Endothelial cell of umbilical vein (primary cell): ENCODE measurements at regions not wholly inside any gene's neighbourhood (a gene's known extent, or its start where the extent isn't known, plus 50 kb on each side); places are given as distances from the start of the nearest gene placed in this dataset.

Source experiments
- BruUV-seq: library from RNA; stranded (reverse); fragments of 400-500 nt; replicated peaks from 2 replicates; lab custom pipeline; 2021; lab: Mats Ljungman, UMichigan
- CTCF ChIA-PET: fragments of 300-600, 350-600 bp; sonication (Branson Sonifier 250); formaldehyde crosslinking; loops from one replicate; lab custom pipeline; 2021; ENCODE audit warnings: antibody characterized with exemption, inconsistent platforms; lab: Charles Lee
- POLR2A ChIA-PET: fragments of 300-600, 350-600 bp; sonication (Branson Sonifier 250); formaldehyde crosslinking; loops from one replicate; lab custom pipeline; 2021; ENCODE audit warnings: antibody characterized with exemption, inconsistent platforms; lab: Charles Lee
- DNase-seq: peaks from one replicate; pipeline ENCODE4 v3.0.0-alpha.2; 2011; ENCODE audit warnings: low read depth, low spot score
- FAIRE-seq: peaks from 2 replicates; lab custom pipeline; 2011; peaks lifted over from hg19 to GRCh38; lab: Jason Lieb, UNC
- H2AFZ ChIP-seq: 2 replicates; pipeline ENCODE4 v1.6.0; 2012; ENCODE audit warnings: low read depth, low read length, control low read depth, inconsistent platforms
- H3K27ac ChIP-seq: 2 replicates; pipeline ENCODE4 v1.5.1; 2011; ENCODE audit warnings: low read depth, mild to moderate bottlenecking, control low read depth, low read length, moderate library complexity; ENCODE audit not compliant: insufficient read depth
- H3K27me3 ChIP-seq, 2 experiments: 2 replicates each; pipeline versions ENCODE4 v1.6.0 to v1.6.1; 2011; ENCODE audit warnings: low read length in 2 of 2, mixed read lengths in 1 of 2; ENCODE audit not compliant: control insufficient read depth in 2 of 2, insufficient read depth in 2 of 2
- H3K36me3 ChIP-seq, 2 experiments: 2 replicates in 1 of 2; 3 replicates in 1 of 2; pipeline ENCODE4 v1.5.1; 2011; ENCODE audit warnings: low read length in 2 of 2, mild to moderate bottlenecking in 1 of 2, moderate library complexity in 1 of 2; ENCODE audit not compliant: control insufficient read depth in 2 of 2, insufficient read depth in 2 of 2; ENCODE audit errors: extremely low read depth in 1 of 2
- H3K4me1 ChIP-seq: 3 replicates; pipeline ENCODE4 v1.5.1; 2011; ENCODE audit warnings: mild to moderate bottlenecking, low read length; ENCODE audit not compliant: control insufficient read depth, insufficient read depth; ENCODE audit errors: extremely low read depth
- H3K4me2 ChIP-seq: 2 replicates; pipeline ENCODE4 v1.6.1; 2011; ENCODE audit warnings: low read length, control low read depth, mixed read lengths; ENCODE audit not compliant: insufficient read depth
- H3K4me3 ChIP-seq, 3 experiments: fragments of 200-600 bp in 1 of 3; sonication (generic), shearing (Covaris generic) in 1 of 3; replicated peaks in 1 of 3; 2 replicates each; pipeline ENCODE4 v1.5.1; 2011 to 2016; ENCODE audit warnings: control low read depth in 3 of 3, low read length in 3 of 3, mild to moderate bottlenecking in 2 of 3, inconsistent platforms in 1 of 3, low read depth in 1 of 3, moderate library complexity in 1 of 3; ENCODE audit not compliant: insufficient read depth in 1 of 3
- H3K79me2 ChIP-seq: 2 replicates; pipeline ENCODE4 v1.6.0; 2012; ENCODE audit warnings: low read length, inconsistent platforms; ENCODE audit not compliant: control insufficient read depth, insufficient read depth
- H3K9ac ChIP-seq: replicated peaks from 2 replicates; pipeline ENCODE3; 2011; ENCODE audit warnings: low read length, control low read depth; ENCODE audit not compliant: insufficient read depth; ENCODE audit errors: extremely low read depth
- H3K9me1 ChIP-seq: replicated peaks from 3 replicates; pipeline ENCODE4 v1.6.0; 2011; ENCODE audit warnings: mild to moderate bottlenecking, low read length; ENCODE audit not compliant: control insufficient read depth, insufficient read depth; ENCODE audit errors: extremely low read depth
- H3K9me3 ChIP-seq: replicated peaks from 2 replicates; pipeline ENCODE4 v1.5.1; 2012; ENCODE audit warnings: low read length, inconsistent platforms; ENCODE audit not compliant: control insufficient read depth, insufficient read depth
- H4K20me1 ChIP-seq: replicated peaks from 2 replicates; pipeline ENCODE3; 2011; ENCODE audit warnings: mild to moderate bottlenecking, low read length; ENCODE audit not compliant: control insufficient read depth, insufficient read depth; ENCODE audit errors: extremely low read depth
- EZH2 ChIP-seq: IDR thresholded peaks from 2 replicates; pipeline ENCODE4 v1.6.1; 2012; ENCODE audit warnings: borderline replicate concordance, low read depth, mild to moderate bottlenecking, moderate library complexity, low read length, inconsistent platforms; ENCODE audit not compliant: severe bottlenecking
- FOS ChIP-seq: IDR thresholded peaks from 2 replicates; pipeline ENCODE4 v1.6.1; 2011; ENCODE audit warnings: mild to moderate bottlenecking, low read length, moderate library complexity, borderline replicate concordance; ENCODE audit not compliant: insufficient read depth
- GATA2 ChIP-seq: IDR thresholded peaks from 2 replicates; pipeline ENCODE4 v1.7.0; 2011; ENCODE audit warnings: low read depth, mild to moderate bottlenecking, moderate library complexity, mixed read lengths, low read length; ENCODE audit not compliant: insufficient read length, insufficient read depth
- JUN ChIP-seq: IDR thresholded peaks from 2 replicates; pipeline ENCODE4 v1.6.1; 2011; ENCODE audit warnings: borderline replicate concordance, low read depth; ENCODE audit not compliant: insufficient read length, insufficient read depth
- MYC ChIP-seq: IDR thresholded peaks from one replicate; pipeline ENCODE4 v1.6.1; 2011; ENCODE audit warnings: mild to moderate bottlenecking, low read depth, low read length
- POLR2A ChIP-seq: IDR thresholded peaks from 2 replicates; pipeline ENCODE4 v1.6.1; 2012; ENCODE audit warnings: low read depth, mild to moderate bottlenecking, control low read depth, low read length
- POLR2AphosphoS5 ChIP-seq: IDR thresholded peaks from 2 replicates; pipeline ENCODE4 v1.6.1; 2012; ENCODE audit warnings: low read depth, mild to moderate bottlenecking, control low read depth, low read length, moderate library complexity; ENCODE audit not compliant: insufficient read depth
- dilution Hi-C: fragments of 300-500 bp; cut with MboI; formaldehyde crosslinking; loops from one replicate; pipeline ENCODE4 v1.15.0; 2019; ENCODE audit warnings: low sequenced_read_pairs; ENCODE audit not compliant: extremely low pct_ligation_motif_present
- intact Hi-C: fragments of 100-400 bp; cut with micrococcal nuclease; formaldehyde crosslinking; loops from one replicate; pipeline ENCODE4 v1.10.0; 2022
- TF ChIP-seq, protein P1 (sequence below), 2 donors: IDR thresholded peaks; 1 replicate in 1 of 2; 2 replicates in 1 of 2; pipeline ENCODE4 v1.5.1; 2011; ENCODE audit warnings: low read length in 2 of 2, mild to moderate bottlenecking in 2 of 2, moderate library complexity in 2 of 2, control low read depth in 1 of 2, inconsistent platforms in 1 of 2, low read depth in 1 of 2; ENCODE audit not compliant: insufficient read depth in 1 of 2; ENCODE audit errors: extremely low read depth in 1 of 2
- TF ChIP-seq, protein P2 (sequence below): IDR thresholded peaks from 2 replicates; pipeline ENCODE4 v1.6.1; 2011; ENCODE audit not compliant: insufficient read depth, insufficient read length

DNA sequence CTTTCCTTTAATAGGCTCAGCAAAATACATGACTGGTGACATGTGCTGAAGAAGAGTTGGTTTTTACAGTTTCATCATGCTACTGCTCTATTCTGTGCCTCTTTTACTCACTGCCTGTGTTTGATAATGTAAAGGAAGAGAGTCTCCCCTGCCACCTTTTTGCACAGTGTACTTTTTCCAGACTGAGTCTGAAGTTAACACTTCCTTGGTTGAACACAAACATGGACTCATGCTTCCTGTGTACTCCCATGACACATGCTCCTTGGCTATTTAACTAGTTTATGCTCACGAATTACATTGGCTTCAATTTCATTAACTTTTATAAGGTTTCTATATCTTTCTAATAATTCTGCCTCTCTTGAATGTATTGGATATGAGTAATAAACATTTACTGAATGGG, 396.1 kb downstream of the VGLL3 start:
- TF ChIP-seq GATA2 (no peak), JUN (no peak), FOS (no peak), EZH2 (no peak), POLR2AphosphoS5 (no peak)
- TF ChIP-seq, protein P1, sequence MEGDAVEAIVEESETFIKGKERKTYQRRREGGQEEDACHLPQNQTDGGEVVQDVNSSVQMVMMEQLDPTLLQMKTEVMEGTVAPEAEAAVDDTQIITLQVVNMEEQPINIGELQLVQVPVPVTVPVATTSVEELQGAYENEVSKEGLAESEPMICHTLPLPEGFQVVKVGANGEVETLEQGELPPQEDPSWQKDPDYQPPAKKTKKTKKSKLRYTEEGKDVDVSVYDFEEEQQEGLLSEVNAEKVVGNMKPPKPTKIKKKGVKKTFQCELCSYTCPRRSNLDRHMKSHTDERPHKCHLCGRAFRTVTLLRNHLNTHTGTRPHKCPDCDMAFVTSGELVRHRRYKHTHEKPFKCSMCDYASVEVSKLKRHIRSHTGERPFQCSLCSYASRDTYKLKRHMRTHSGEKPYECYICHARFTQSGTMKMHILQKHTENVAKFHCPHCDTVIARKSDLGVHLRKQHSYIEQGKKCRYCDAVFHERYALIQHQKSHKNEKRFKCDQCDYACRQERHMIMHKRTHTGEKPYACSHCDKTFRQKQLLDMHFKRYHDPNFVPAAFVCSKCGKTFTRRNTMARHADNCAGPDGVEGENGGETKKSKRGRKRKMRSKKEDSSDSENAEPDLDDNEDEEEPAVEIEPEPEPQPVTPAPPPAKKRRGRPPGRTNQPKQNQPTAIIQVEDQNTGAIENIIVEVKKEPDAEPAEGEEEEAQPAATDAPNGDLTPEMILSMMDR (IDR thresholded peaks at IDR 0.05; ENCODE audit: extremely low read depth in 1 of 2, insufficient read depth in 1 of 2, low read depth in 1 of 2, low read length in 2 of 2), result no peak
- FAIRE-seq (no peak), DNase-seq (no peak)
- no peaks in the 10 kb centered on the region for H3K9me1 ChIP-seq
- H3K79me2 ChIP-seq, result no peaks in the 10 kb centered on the region
- H3K4me2 ChIP-seq, result no peak overlapping the region
- H3K27me3 ChIP-seq, result no peaks in the 10 kb centered on the region
- H3K27ac ChIP-seq, result no peak overlapping the region
- no TSS peak for BruUV-seq
- H2AFZ ChIP-seq, result no peak overlapping the region
- dilution Hi-C loops (no loop called here), intact Hi-C loops (no loop called here)
- no peaks in the 10 kb centered on the region for H3K36me3 ChIP-seq
- no peak overlapping the region for H3K4me3 ChIP-seq
- ChIA-PET CTCF (no interaction called here), POLR2A (no interaction called here)
- no peaks in the 10 kb centered on the region for H4K20me1 ChIP-seq
- H3K9me3 ChIP-seq, result no peaks in the 10 kb centered on the region
- H3K4me1 ChIP-seq, result no peaks in the 10 kb centered on the region
- H3K9ac ChIP-seq, result no peak overlapping the region

DNA sequence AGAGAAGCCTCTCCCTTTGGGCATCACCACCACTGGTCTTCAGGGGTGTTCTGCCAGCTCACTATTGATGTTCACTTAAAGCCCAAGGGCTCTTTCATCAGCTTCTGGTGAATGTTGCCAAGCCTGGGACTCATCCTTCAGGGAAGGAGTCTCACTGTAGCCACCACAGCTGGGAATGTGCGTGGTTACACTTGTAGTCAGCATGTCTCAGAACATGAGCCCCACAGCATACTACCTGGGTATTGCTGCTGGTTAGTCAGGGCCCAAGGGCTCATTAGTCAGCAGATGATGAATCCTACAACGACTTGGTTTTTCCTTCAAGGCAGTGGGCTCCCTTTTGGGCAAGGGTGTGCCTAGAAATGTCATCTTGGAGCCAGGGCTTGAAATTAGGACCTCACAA, 412.9 kb downstream of the VGLL3 start:
- BruUV-seq, result no TSS peak

More for the DNA sequence above, 412.9 kb downstream of the VGLL3 start:
- H2AFZ ChIP-seq, result no peak overlapping the region
- no peaks in the 10 kb centered on the region for H4K20me1 ChIP-seq
- FAIRE-seq (no peak), DNase-seq (no peak)
- H3K79me2 ChIP-seq, result no peaks in the 10 kb centered on the region
- H3K9ac ChIP-seq, result no peak overlapping the region
- H3K4me1 ChIP-seq, result no peaks in the 10 kb centered on the region
- POLR2A ChIA-PET, result no interaction called here
- dilution Hi-C loops (no loop called here), intact Hi-C loops (no loop called here)
- H3K9me3 ChIP-seq, result no peaks in the 10 kb centered on the region
- no peak overlapping the region for H3K27ac ChIP-seq
- H3K4me2 ChIP-seq, result no peak overlapping the region
- CTCF ChIA-PET, result no interaction called here
- TF ChIP-seq POLR2AphosphoS5 (no peak), GATA2 (no peak), FOS (no peak), JUN (no peak), MYC (no peak), POLR2A (no peak), EZH2 (no peak)
- TF ChIP-seq, protein P2, sequence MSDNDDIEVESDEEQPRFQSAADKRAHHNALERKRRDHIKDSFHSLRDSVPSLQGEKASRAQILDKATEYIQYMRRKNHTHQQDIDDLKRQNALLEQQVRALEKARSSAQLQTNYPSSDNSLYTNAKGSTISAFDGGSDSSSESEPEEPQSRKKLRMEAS, result no peak
- H3K4me3 ChIP-seq, result no peak overlapping the region
- H3K36me3 ChIP-seq, result no peaks in the 10 kb centered on the region
- H3K9me1 ChIP-seq, result no peaks in the 10 kb centered on the region
- no peaks in the 10 kb centered on the region for H3K27me3 ChIP-seq
